DMS79 treated with DMSO at 0.1 percent for 48 hours (cell line): ENCODE measurements at regions not wholly inside any gene's neighbourhood (a gene's known extent, or its start where the extent isn't known, plus 50 kb on each side); places are given as distances from the start of the nearest gene placed in this dataset.

Source experiments
- DNase-seq: peaks from one replicate; lab custom pipeline; 2025; lab: John Stamatoyannopoulos, UW

DNA sequence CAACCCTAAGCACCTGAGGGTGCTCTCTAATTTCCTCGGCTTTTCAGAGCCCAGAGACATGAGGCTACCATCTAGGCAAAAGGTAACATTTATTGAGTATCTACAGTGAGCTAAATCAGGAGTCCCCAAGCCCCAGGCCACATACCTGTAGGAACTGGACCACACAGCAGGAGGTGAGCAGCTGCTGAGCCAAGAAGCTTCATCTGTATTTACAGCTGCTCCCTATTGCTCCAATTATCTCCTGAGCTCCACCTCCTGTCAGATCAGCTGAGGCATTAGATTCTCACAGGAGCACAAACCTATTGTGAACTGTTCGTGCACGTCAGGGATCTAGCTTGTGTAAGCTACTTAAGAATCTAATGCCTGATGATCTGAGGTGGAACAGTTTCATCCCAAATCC is 70.2 kb downstream of the RND3 start:
- no peak for DNase-seq

DNA sequence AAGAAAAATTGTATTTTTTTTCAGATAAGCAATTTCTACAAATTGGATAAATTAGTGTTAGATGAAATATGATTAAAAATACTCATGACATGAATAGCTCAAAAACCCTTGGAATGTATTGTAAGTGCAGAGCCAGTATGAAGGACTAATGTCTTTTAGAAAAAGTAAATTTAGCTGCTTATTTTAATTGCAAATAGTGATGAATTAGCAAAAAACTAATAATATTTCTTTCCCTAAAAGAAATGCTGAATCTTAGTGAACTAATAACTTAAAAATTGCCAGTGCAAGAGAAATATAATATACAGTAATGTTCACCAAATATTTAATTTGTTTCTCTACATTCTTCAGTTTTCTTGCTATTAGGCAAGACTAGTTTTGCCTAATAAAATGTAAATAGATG is 72.4 kb downstream of the RND3 start:
- DNase-seq = no peak

DNA sequence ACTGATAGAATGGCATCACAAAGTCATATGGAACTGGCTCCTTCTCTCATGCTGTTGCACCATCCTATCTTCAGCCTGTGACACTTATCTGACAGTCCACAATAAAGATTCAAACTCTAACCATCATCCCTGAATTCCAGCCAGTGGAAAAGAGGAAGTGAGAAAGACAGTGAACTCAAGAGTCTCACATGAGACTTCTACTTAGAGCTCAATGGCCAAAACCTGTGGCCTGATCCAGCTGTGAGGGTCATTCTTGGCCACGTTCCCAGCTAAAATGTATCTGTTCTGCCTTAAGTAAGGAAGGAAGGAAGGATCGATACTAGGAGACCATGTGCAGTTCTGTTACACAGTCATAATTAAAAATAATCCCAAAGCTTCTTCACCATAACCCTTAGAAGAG is 73.6 kb downstream of the RND3 start:
- no peak for DNase-seq

- DNase-seq = no peak
Observed at GRCh38 chr2:150413366-150413765, 74.1 kb downstream of the RND3 start.

- no peak for DNase-seq
Observed at GRCh38 chr2:150410809-150411208, 76.7 kb downstream of the RND3 start.

- DNase-seq = no peak
Observed at GRCh38 chr2:150409196-150409595, 78.3 kb downstream of the RND3 start.

DNA sequence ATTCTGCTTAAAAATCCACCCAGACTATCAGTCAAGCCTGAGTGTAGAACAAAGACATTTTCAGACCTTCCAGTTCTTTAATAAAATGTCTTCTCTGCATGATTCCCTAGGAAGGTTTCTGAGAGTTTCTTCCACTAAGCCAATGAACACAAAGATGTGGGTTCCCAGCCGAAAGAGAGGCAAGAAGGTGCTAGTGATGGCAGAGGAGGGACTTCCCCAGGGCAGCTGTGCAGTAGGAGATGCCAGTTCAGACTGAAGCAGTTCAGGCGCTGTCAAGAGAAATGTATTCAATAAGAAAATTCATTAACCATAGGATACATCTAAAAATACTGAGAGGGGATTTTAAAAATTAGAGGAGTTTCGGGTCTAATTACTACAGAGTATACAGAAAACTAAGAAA is 83.3 kb downstream of the RND3 start:
- DNase-seq = peak; percentile 54

GRCh38 chr2:150403457-150403856 is 84.0 kb downstream of the RND3 start:
- DNase-seq = peak; percentile 81

DNA sequence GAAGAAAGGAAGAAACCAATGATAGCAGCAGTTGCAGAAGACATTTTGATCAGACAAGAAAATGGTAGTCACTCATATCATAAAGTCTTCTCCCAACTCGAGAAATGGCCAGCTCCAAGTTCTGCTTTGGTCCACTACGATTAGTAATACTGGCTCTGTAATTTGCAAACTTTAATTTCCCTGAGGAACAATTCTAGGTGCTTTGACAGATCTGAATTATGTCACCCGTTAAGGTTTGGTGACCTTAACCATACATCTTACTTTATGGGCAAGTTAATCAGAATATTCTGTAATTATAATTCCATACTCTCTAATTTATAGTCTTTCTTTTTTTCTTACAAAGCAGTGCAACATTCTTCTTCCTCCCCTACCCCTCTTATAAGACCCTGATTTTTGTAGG is 84.5 kb downstream of the RND3 start:
- no peak for DNase-seq

DNA sequence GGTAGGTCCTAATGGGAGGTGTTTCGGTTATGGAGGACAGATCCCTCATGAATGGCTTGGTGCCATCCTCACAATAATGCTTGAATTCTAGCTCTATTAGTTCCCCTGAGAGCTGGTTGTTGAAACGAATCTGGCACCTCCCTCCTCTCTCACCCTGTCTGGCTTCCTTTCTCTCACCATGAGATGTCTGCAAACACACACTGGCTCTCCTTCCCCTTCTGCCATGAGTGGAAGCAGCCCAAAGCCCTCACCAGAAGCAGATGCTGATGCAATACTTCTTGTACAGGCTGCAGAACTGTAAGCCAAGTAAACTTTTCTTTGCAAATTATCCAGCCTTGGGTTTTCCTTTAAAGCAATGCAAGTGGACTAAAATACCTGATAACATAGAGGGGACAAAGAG is 86.6 kb downstream of the RND3 start:
- DNase-seq = no peak

DNA sequence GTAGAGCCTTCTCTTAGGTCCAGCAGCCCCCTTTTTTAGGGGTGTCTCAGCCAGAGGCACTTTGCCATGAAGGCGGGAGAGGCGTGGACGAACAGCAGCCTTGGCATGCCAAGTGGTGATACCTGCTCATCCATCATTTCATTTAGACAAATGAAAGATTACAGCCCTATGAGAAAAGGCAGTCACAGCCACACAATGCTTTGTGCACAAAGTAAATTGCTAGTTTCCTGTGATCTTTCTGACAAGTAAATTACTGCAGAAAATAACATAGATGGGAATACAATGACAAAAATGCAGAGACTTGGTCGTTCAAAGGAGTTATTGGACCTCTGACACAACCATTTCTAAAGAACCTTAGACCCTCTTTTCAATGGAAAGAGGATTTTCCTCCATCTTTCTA is 94.9 kb downstream of the RND3 start:
- no peak for DNase-seq

DNA sequence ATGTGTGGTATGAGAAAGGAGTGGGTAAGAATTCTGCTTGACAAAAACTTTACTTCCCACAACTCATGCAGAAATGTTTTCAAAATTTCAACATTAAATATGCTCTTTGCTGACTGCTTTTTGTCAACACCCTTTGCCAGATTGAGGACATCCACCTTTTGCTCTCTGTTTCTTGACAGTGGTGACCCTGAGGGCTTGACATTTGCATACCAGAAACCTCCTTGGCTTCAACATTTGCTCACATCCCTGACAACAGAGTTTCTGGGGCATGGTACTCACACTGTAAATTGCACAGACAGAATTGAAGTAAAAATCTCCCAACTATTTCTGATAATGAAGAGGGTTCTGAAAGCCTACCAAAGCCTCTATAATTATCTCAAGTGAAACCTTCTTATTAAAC is 95.7 kb downstream of the RND3 start:
- DNase-seq = peak; percentile 63

DNA sequence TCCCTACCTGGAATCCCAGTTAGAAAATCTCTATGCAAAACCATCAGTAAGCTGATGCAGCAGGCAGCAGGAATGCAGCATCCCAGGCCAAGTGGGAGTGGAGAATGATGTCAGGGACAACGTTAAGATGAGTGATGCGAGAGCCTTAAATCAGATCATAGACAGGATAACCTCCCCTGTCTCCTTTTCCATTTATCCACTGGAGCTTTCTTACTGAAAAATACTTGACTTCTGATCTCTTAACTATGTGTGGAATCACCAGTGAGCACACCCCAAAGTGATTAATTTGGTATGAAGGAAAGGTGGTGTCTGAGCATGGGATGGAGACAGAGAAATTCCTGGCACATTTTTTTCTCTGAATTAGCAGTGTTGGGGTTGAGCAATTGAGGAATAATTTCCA is 98.0 kb downstream of the RND3 start:
- DNase-seq = no peak

GRCh38 chr2:150388289-150388625 is 99.2 kb downstream of the RND3 start:
- DNase-seq = no peak

- no peak for DNase-seq
Observed at GRCh38 chr2:150387586-150388288, 99.7 kb downstream of the RND3 start.

GRCh38 chr2:150385211-150385610 is 102.3 kb downstream of the RND3 start:
- DNase-seq = no peak

DNA sequence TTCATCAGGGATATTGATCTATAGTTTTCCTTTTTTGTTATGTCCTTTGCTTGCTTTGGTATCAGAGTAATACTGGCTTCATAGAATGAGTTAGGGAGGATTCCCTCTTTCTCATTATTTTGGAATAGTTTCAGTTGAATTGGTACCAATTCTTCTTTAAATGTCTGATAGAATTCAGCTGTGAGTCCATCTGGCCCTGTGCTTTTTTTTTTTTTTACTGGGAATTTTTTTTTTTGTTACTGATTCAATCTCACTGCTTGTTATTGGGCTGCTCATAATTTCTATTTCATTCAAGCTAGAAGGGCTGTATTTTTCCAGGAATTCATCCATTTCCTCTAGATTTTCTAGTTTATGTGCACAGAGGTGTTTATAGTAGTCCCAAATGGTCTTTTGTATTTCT is 103.9 kb downstream of the RND3 start:
- DNase-seq = no peak

GRCh38 chr2:150379166-150379565 is 108.3 kb downstream of the RND3 start:
- DNase-seq = no peak

GRCh38 chr2:150378686-150379085 is 108.8 kb downstream of the RND3 start:
- no peak for DNase-seq

GRCh38 chr2:150376553-150377335 is 110.7 kb downstream of the RND3 start:
- no peak for DNase-seq

DNA sequence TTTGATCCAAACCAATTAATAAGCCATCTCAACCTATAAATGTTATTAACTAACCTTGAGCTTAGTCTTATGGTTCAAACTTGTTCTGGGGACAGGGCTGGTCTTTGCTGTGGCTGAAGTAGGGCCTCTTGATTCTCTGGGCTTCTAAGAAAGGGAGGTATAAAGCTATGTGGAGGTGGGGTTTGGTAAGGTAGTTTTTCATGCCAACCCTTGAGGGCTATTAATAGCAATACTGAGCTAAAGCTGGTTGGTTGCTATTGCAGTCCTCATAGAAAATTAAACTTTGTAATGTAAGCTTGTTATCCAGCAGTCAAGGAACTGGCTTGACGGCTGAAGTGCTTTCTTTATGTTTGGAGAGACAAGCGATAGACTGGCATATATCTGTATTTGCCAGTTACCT is 112.1 kb downstream of the RND3 start:
- no peak for DNase-seq

- DNase-seq = peak; percentile 22
Observed at GRCh38 chr2:150374492-150374891, 113.0 kb downstream of the RND3 start.

GRCh38 chr2:150373374-150373773 is 114.1 kb downstream of the RND3 start:
- no peak for DNase-seq
